Esophagus muscularis mucosa (tissue), 4 donors: ENCODE measurements at regions not wholly inside any gene's neighbourhood (a gene's known extent, or its start where the extent isn't known, plus 50 kb on each side); places are given as distances from the start of the nearest gene placed in this dataset.

Experiments
- DNase-seq: peaks from one replicate; pipeline ENCODE4 v3.0.0-alpha.2; 2017; ENCODE audit errors: extremely low spot score
- H3K27ac ChIP-seq, 4 donors: fragments of 200-600 bp; sonication (generic); replicated peaks in 1 of 4; 1 replicate in 3 of 4; 2 replicates in 1 of 4; pipeline ENCODE4 v1.5.1; 2016 to 2019; ENCODE audit warnings: mild to moderate bottlenecking in 1 of 4
- H3K27me3 ChIP-seq, 4 donors: fragments of 200-600 bp; sonication (generic); one replicate each; pipeline versions ENCODE4 v1.5.1 to v1.6.0; 2016 to 2019
- H3K36me3 ChIP-seq, 4 donors: fragments of 200-600 bp; sonication (generic); one replicate each; pipeline ENCODE4 v1.5.1; 2016 to 2019
- H3K4me1 ChIP-seq, 4 donors: fragments of 200-600 bp; sonication (generic); one replicate each; pipeline ENCODE4 v1.5.1; 2016 to 2019
- H3K4me3 ChIP-seq, 4 donors: fragments of 200-600 bp; sonication (generic); 1 replicate in 2 of 4; 2 replicates in 2 of 4; pipeline ENCODE4 v1.5.1; 2016 to 2019; ENCODE audit warnings: mild to moderate bottlenecking in 4 of 4, moderate library complexity in 1 of 4
- H3K9me3 ChIP-seq, 4 donors: fragments of 200-600 bp; sonication (generic); 1 replicate in 3 of 4; 2 replicates in 1 of 4; pipeline ENCODE4 v1.5.1; 2016 to 2019
- CTCF ChIP-seq, 3 experiments: fragments of 200-600 bp in 2 of 3; fragments of 450-650 bp in 1 of 3; sonication (generic) in 2 of 3; IDR thresholded peaks; one replicate each; pipeline ENCODE4 v1.5.1; 2017 to 2019; ENCODE audit warnings: antibody characterized with exemption in 3 of 3, mild to moderate bottlenecking in 2 of 3, moderate library complexity in 1 of 3
- EP300 ChIP-seq: sonication (generic); formaldehyde crosslinking; IDR thresholded peaks from one replicate; pipeline ENCODE4 v1.6.1; 2017; ENCODE audit warnings: antibody characterized with exemption
- POLR2A ChIP-seq: fragments of 450-650 bp; IDR thresholded peaks from one replicate; pipeline ENCODE4 v1.6.1; 2017; ENCODE audit warnings: antibody characterized with exemption, moderate library complexity, mild to moderate bottlenecking, low read depth
- POLR2AphosphoS5 ChIP-seq, 2 donors: sonication (generic); formaldehyde crosslinking; IDR thresholded peaks; one replicate each; pipeline ENCODE4 v1.6.1; 2017; ENCODE audit warnings: antibody characterized with exemption in 2 of 2
- WGBS: methylation state at CpG from one replicate; pipeline ENCODE4 v1.1.5; 2018; 5-methylcytosine and 5-hydroxymethylcytosine counted together
- intact Hi-C: fragments of 100-400 bp; cut with DNase I; formaldehyde crosslinking; loops from one replicate; pipeline ENCODE4 v1.15.1; 2023

GRCh38 chr10:3995302-3996210, 210.5 kb upstream of the KLF6 start:
- H3K27ac ChIP-seq, result no peak overlapping the region

GRCh38 chr10:3992382-3993178, 207.6 kb upstream of the KLF6 start:
- no peak overlapping the region for H3K27ac ChIP-seq
- H3K27me3 ChIP-seq, result no peaks in the 10 kb centered on the region
- 91% methylated on average over 16 of the region's 16 CpGs for WGBS
- no peaks in the 10 kb centered on the region for H3K36me3 ChIP-seq
- H3K4me3 ChIP-seq, result no peak overlapping the region
- no peaks in the 10 kb centered on the region for H3K9me3 ChIP-seq
- intact Hi-C loops, result no loop called here
- TF ChIP-seq CTCF (IDR thresholded peaks at IDR 0.05) (no peak), EP300 (no peak), POLR2A (no peak), POLR2AphosphoS5 (IDR thresholded peaks at IDR 0.05) (no peak)
- H3K4me1 ChIP-seq, result peaks cover 1 to 14% (median 8%) of the 10 kb centered on the region in 4 donors
- DNase-seq, result no peak

More at GRCh38 chr10:3995302-3996210, 210.5 kb upstream of the KLF6 start:
- peaks cover 0 to 11% (median 4%) of the 10 kb centered on the region in 4 donors for H3K4me1 ChIP-seq
- DNase-seq, result peak; percentile 50
- TF ChIP-seq POLR2A, result no peak
- no peak for TF ChIP-seq CTCF (IDR thresholded peaks at IDR 0.05)
- TF ChIP-seq POLR2AphosphoS5 (IDR thresholded peaks at IDR 0.05), result no peak
- TF ChIP-seq EP300, result no peak
- H3K36me3 ChIP-seq, result no peaks in the 10 kb centered on the region
- intact Hi-C loops, result no loop called here
- no peak overlapping the region for H3K4me3 ChIP-seq
- no peaks in the 10 kb centered on the region for H3K27me3 ChIP-seq
- no peaks in the 10 kb centered on the region for H3K9me3 ChIP-seq
- 57% methylated on average over 8 of the region's 8 CpGs for WGBS

- TF ChIP-seq EP300 (no peak), POLR2A (no peak), POLR2AphosphoS5 (IDR thresholded peaks at IDR 0.05) (no peak), CTCF (IDR thresholded peaks at IDR 0.05) (no peak)
- H3K27me3 ChIP-seq, result no peaks in the 10 kb centered on the region
- H3K9me3 ChIP-seq, result no peaks in the 10 kb centered on the region
- intact Hi-C loops, result no loop called here
- H3K27ac ChIP-seq, result no peak overlapping the region
- no peak overlapping the region for H3K4me3 ChIP-seq
- H3K4me1 ChIP-seq, result peaks cover 2 to 9% (median 8%) of the 10 kb centered on the region in 4 donors
- peak; percentile 24 for DNase-seq
- H3K36me3 ChIP-seq, result no peaks in the 10 kb centered on the region
- WGBS, result 90% methylated on average over 5 of the region's 5 CpGs
Measured at GRCh38 chr10:3990307-3990706, 205.3 kb upstream of the KLF6 start.

GRCh38 chr10:3987143-3987974, 202.3 kb upstream of the KLF6 start:
- Histone ChIP-seq H3K4me1 (peaks cover 0 to 9% (median 8%) of the 10 kb centered on the region in 4 donors), H3K36me3 (no peaks in the 10 kb centered on the region), H3K27ac (no peak overlapping the region), H3K9me3 (peaks cover 0 to 5% (median 0%) of the 10 kb centered on the region in 4 donors), H3K4me3 (no peak overlapping the region), H3K27me3 (no peaks in the 10 kb centered on the region)
- intact Hi-C loops, result no loop called here
- peak; percentile 77 for DNase-seq
- WGBS, result 75% methylated on average over 9 of the region's 9 CpGs
- TF ChIP-seq EP300 (no peak), POLR2A (no peak), POLR2AphosphoS5 (IDR thresholded peaks at IDR 0.05) (no peak)
